ENCODE measurements at regions not wholly inside any gene's neighbourhood (a gene's known extent, or its start where the extent isn't known, plus 50 kb on each side); places are given as distances from the start of the nearest gene placed in this dataset.

DNA sequence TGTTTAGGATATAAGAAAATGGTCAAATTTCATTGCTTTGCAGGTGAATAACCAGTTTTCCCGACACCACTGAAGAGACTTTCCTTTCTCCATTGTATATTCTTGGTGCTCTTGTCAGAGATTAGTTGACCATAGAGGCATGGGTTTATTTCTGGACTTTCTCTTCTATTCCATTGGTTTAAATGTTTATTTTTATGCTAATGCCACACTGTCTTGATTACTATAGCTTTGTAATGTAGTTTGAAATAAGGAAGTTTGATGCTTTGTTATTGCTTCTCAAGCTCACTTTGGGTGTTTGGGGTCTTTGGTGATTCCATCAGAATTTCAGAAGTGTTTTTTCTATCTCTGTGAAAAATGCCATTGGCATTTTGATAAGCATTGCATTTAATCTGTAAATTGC, 190.0 kb upstream of the SPRY2 start:
- no peak for DNase-seq (ENCODE audit: low spot score)
- intact Hi-C loops (cut with micrococcal nuclease; ENCODE audit: unreplicated experiment): no loop called here
- Histone ChIP-seq H2AFZ (ENCODE audit: low read length) (no peak overlapping the region), H3K4me1 (ENCODE audit: insufficient read depth, low read length, poor library complexity, severe bottlenecking) (no peaks in the 10 kb centered on the region), H3K36me3 (ENCODE audit: insufficient read depth, low read length) (no peaks in the 10 kb centered on the region), H3K79me2 (ENCODE audit: insufficient read depth, low read depth, low read length) (no peaks in the 10 kb centered on the region), H3K4me2 (ENCODE audit: low read length) (no peak overlapping the region), H3K4me3 (ENCODE audit: low read depth, low read length, poor library complexity, severe bottlenecking) (no peak overlapping the region), H3K9me2 (ENCODE audit: insufficient read depth, low read length) (no peaks in the 10 kb centered on the region), H3K9me3 (ENCODE audit: low read length) (no peaks in the 10 kb centered on the region), H4K20me1 (ENCODE audit: insufficient read depth, low read length) (no peaks in the 10 kb centered on the region), H3K27ac (ENCODE audit: low read depth, low read length, poor library complexity, severe bottlenecking) (no peak overlapping the region)
- no TSS peak for BruUV-seq (replicated peaks)
- ChIA-PET CTCF (ENCODE audit: unreplicated experiment) (no interaction called here), POLR2A (no interaction called here)
- TF ChIP-seq, protein P1, sequence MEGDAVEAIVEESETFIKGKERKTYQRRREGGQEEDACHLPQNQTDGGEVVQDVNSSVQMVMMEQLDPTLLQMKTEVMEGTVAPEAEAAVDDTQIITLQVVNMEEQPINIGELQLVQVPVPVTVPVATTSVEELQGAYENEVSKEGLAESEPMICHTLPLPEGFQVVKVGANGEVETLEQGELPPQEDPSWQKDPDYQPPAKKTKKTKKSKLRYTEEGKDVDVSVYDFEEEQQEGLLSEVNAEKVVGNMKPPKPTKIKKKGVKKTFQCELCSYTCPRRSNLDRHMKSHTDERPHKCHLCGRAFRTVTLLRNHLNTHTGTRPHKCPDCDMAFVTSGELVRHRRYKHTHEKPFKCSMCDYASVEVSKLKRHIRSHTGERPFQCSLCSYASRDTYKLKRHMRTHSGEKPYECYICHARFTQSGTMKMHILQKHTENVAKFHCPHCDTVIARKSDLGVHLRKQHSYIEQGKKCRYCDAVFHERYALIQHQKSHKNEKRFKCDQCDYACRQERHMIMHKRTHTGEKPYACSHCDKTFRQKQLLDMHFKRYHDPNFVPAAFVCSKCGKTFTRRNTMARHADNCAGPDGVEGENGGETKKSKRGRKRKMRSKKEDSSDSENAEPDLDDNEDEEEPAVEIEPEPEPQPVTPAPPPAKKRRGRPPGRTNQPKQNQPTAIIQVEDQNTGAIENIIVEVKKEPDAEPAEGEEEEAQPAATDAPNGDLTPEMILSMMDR (conservative IDR thresholded peaks at IDR 0.05; ENCODE audit: low read length): no peak
- TF ChIP-seq EZH2phosphoT487 (IDR thresholded peaks at IDR 0.05; ENCODE audit: borderline replicate concordance, low read depth, low read length): no peak

GRCh38 chr13:80530191-80530590, 189.3 kb upstream of the SPRY2 start:
- no peak for DNase-seq (ENCODE audit: low spot score)
- Histone ChIP-seq H3K36me3 (ENCODE audit: insufficient read depth, low read length) (no peaks in the 10 kb centered on the region), H3K9me2 (ENCODE audit: insufficient read depth, low read length) (no peaks in the 10 kb centered on the region), H4K20me1 (ENCODE audit: insufficient read depth, low read length) (no peaks in the 10 kb centered on the region), H3K4me2 (ENCODE audit: low read length) (no peak overlapping the region), H3K9me3 (ENCODE audit: low read length) (no peaks in the 10 kb centered on the region), H2AFZ (ENCODE audit: low read length) (no peak overlapping the region), H3K79me2 (ENCODE audit: insufficient read depth, low read depth, low read length) (no peaks in the 10 kb centered on the region), H3K4me3 (ENCODE audit: low read depth, low read length, poor library complexity, severe bottlenecking) (no peak overlapping the region), H3K27ac (ENCODE audit: low read depth, low read length, poor library complexity, severe bottlenecking) (no peak overlapping the region), H3K4me1 (ENCODE audit: insufficient read depth, low read length, poor library complexity, severe bottlenecking) (no peaks in the 10 kb centered on the region)
- CTCF ChIA-PET (ENCODE audit: unreplicated experiment): no interaction called here
- intact Hi-C loops (cut with micrococcal nuclease; ENCODE audit: unreplicated experiment): no loop called here
- POLR2A ChIA-PET: no interaction called here
- no peak for TF ChIP-seq EZH2phosphoT487 (IDR thresholded peaks at IDR 0.05; ENCODE audit: borderline replicate concordance, low read depth, low read length)
- TF ChIP-seq, protein P1 (conservative IDR thresholded peaks at IDR 0.05; ENCODE audit: low read length): no peak
- no TSS peak for BruUV-seq (replicated peaks)

- no peaks in the 10 kb centered on the region for H3K9me3 ChIP-seq (ENCODE audit: low read length)
- H3K4me1 ChIP-seq (ENCODE audit: insufficient read depth, low read length, poor library complexity, severe bottlenecking): no peaks in the 10 kb centered on the region
- TF ChIP-seq EZH2phosphoT487 (IDR thresholded peaks at IDR 0.05; ENCODE audit: borderline replicate concordance, low read depth, low read length): no peak
- TF ChIP-seq, protein P1 (conservative IDR thresholded peaks at IDR 0.05; ENCODE audit: low read length): no peak
- intact Hi-C loops (cut with micrococcal nuclease; ENCODE audit: unreplicated experiment): no loop called here
- ChIA-PET CTCF (ENCODE audit: unreplicated experiment) (no interaction called here), POLR2A (no interaction called here)
- no peak overlapping the region for H3K4me2 ChIP-seq (ENCODE audit: low read length)
- DNase-seq (ENCODE audit: low spot score): no peak
- no peaks in the 10 kb centered on the region for H3K36me3 ChIP-seq (ENCODE audit: insufficient read depth, low read length)
- H3K9me2 ChIP-seq (ENCODE audit: insufficient read depth, low read length): no peaks in the 10 kb centered on the region
- H4K20me1 ChIP-seq (ENCODE audit: insufficient read depth, low read length): no peaks in the 10 kb centered on the region
- H3K4me3 ChIP-seq (ENCODE audit: low read depth, low read length, poor library complexity, severe bottlenecking): no peak overlapping the region
- no peaks in the 10 kb centered on the region for H3K79me2 ChIP-seq (ENCODE audit: insufficient read depth, low read depth, low read length)
- BruUV-seq (replicated peaks): no TSS peak
- H2AFZ ChIP-seq (ENCODE audit: low read length): no peak overlapping the region
- H3K27ac ChIP-seq (ENCODE audit: low read depth, low read length, poor library complexity, severe bottlenecking): no peak overlapping the region
These were observed 188.8 kb upstream of the SPRY2 start for GRCh38 chr13:80529734-80530133.
